H1 (cell line): ENCODE measurements at regions not wholly inside any gene's neighbourhood (a gene's known extent, or its start where the extent isn't known, plus 50 kb on each side); places are given as distances from the start of the nearest gene placed in this dataset.

ENCODE experiments used
- ASH2L ChIP-seq: fragments of 200-600, 300-600 bp; sonication (generic); IDR thresholded peaks from one replicate; pipeline ENCODE4 v1.7.1; 2017; ENCODE audit warnings: low read length
- BCL11A ChIP-seq, 2 experiments: IDR thresholded peaks; one replicate each; pipeline ENCODE4 v1.6.1; 2011; ENCODE audit warnings: low read depth in 2 of 2, low read length in 2 of 2, mild to moderate bottlenecking in 2 of 2
- CHD2 ChIP-seq: IDR thresholded peaks from 2 replicates; pipeline ENCODE4 v1.6.1; 2012; ENCODE audit warnings: low read length, improper control_type of control experiment
- EP300 ChIP-seq, 2 experiments: IDR thresholded peaks; 1 replicate in 1 of 2; 2 replicates in 1 of 2; pipeline ENCODE4 v1.6.1; 2011 to 2012; ENCODE audit warnings: low read depth in 2 of 2, low read length in 2 of 2, mild to moderate bottlenecking in 2 of 2, borderline replicate concordance in 1 of 2, inconsistent platforms in 1 of 2, moderate library complexity in 1 of 2
- KDM1A ChIP-seq: fragments of 200-600, 300-600 bp; sonication (generic); IDR thresholded peaks from 2 replicates; pipeline ENCODE4 v1.7.1; 2016; ENCODE audit warnings: mild to moderate bottlenecking, low read length, borderline replicate concordance
- KDM5A ChIP-seq: fragments of 200-600 bp; IDR thresholded peaks from 2 replicates; pipeline ENCODE4 v1.7.1; 2012; ENCODE audit warnings: mild to moderate bottlenecking, low read length, inconsistent platforms, mixed read lengths
- NRF1 ChIP-seq: IDR thresholded peaks from 2 replicates; pipeline ENCODE4 v1.6.1; 2011; ENCODE audit warnings: mild to moderate bottlenecking, low read depth, low read length, improper control_type of control experiment
- RAD21 ChIP-seq, 2 experiments: IDR thresholded peaks in 1 of 2; conservative IDR thresholded peaks in 1 of 2; 2 replicates each; pipeline ENCODE4 v1.6.1; 2011; ENCODE audit warnings: low read depth in 2 of 2, low read length in 2 of 2, improper control_type of control experiment in 1 of 2, inconsistent platforms in 1 of 2, mild to moderate bottlenecking in 1 of 2, moderate library complexity in 1 of 2
- SAP30 ChIP-seq: fragments of 300-600 bp; sonication (generic); IDR thresholded peaks from 2 replicates; pipeline ENCODE4 v1.7.1; 2012; ENCODE audit warnings: low read length, moderate library complexity, mild to moderate bottlenecking, inconsistent platforms; ENCODE audit not compliant: insufficient read depth, insufficient replicate concordance
- SP1 ChIP-seq: IDR thresholded peaks from 2 replicates; pipeline ENCODE4 v1.6.1; 2011; ENCODE audit warnings: low read depth, low read length
- SP4 ChIP-seq: IDR thresholded peaks from 2 replicates; pipeline ENCODE4 v1.6.1; 2012; ENCODE audit warnings: low read length, inconsistent platforms
- TAF1 ChIP-seq: IDR thresholded peaks from 2 replicates; pipeline ENCODE4 v1.6.1; 2011; ENCODE audit warnings: mild to moderate bottlenecking, low read depth, low read length
- TEAD4 ChIP-seq: IDR thresholded peaks from 2 replicates; pipeline ENCODE4 v1.6.1; 2012; ENCODE audit warnings: low read depth, low read length, inconsistent platforms, mixed read lengths
- USF2 ChIP-seq: IDR thresholded peaks from 2 replicates; pipeline ENCODE4 v1.6.1; 2011; ENCODE audit warnings: low read length, improper control_type of control experiment
- ZNF274 ChIP-seq: IDR thresholded peaks from 2 replicates; pipeline ENCODE4 v1.7.0; 2012; ENCODE audit warnings: low read length, borderline replicate concordance; ENCODE audit errors: extremely low read depth

DNA sequence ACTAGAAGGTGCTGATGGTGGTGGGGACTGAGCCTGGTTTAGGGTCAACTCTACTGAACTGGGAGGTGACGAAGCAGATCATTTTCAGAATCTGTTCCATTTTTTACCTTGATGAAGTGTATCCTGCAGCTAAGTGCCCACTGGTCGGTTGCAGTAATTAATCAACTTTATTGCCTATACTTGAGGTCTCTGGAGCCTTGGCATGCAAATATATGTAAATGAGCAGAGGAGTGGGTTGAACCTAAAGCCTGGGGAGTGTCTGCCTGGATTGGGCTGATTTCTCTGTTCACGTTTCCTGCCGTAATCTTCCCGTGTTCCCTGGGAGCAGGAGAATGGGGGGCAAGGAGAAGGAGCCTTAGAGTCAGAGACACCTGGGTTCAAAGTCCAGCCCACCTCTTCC, 286.8 kb downstream of the PTPRU start (continued):
- no peak for TF ChIP-seq TAF1
- TF ChIP-seq SAP30, result no peak
- TF ChIP-seq USF2, result no peak
- TF ChIP-seq BCL11A (IDR thresholded peaks at IDR 0.05; ENCODE audit: low read depth in 2 of 2, low read length in 2 of 2), result no peak
- no peak for TF ChIP-seq CHD2
- no peak for TF ChIP-seq KDM5A
- TF ChIP-seq ZNF274, result no peak
- TF ChIP-seq KDM1A, result no peak
- TF ChIP-seq TEAD4, result no peak
- no peak for TF ChIP-seq SP4
- TF ChIP-seq RAD21 (IDR thresholded peaks at IDR 0.05 in 1 of 2, conservative IDR thresholded peaks at IDR 0.05 in 1 of 2; ENCODE audit: low read depth in 2 of 2, low read length in 2 of 2), result no peak
- TF ChIP-seq EP300 (IDR thresholded peaks at IDR 0.05; ENCODE audit: borderline replicate concordance in 1 of 2, low read depth in 2 of 2, low read length in 2 of 2), result no peak
- TF ChIP-seq ASH2L, result no peak
- no peak for TF ChIP-seq NRF1
- no peak for TF ChIP-seq SP1
- TF ChIP-seq, all 59 proteins: peak for 0
